ENCODE measurements at regions not wholly inside any gene's neighbourhood (a gene's known extent, or its start where the extent isn't known, plus 50 kb on each side); places are given as distances from the start of the nearest gene placed in this dataset.

- no peak overlapping the region for H3K4me3 ChIP-seq
- H4K20me1 ChIP-seq (replicated peaks; ENCODE audit: control insufficient read depth, insufficient read depth, low read length): no peaks in the 10 kb centered on the region
- peaks cover 0 to 5% of the 10 kb centered on the region in 2 experiments; a peak in 2 of 5 replicates for H3K27me3 ChIP-seq (ENCODE audit: control insufficient read depth in 2 of 2, insufficient read depth in 2 of 2, low read length in 2 of 2)
- no peak overlapping the region for H3K4me2 ChIP-seq (ENCODE audit: insufficient read depth, low read length)
- H3K27ac ChIP-seq (ENCODE audit: extremely low read depth, low read depth, low read length): no peak overlapping the region
- H2AFZ ChIP-seq (ENCODE audit: low read depth, low read length): no peak overlapping the region
- ATAC-seq (no peak), FAIRE-seq (no peak), DNase-seq (ENCODE audit: extremely low read depth in 1 of 4, low spot score in 3 of 4) (no peak)
- H3K9me3 ChIP-seq (replicated peaks; ENCODE audit: control insufficient read depth, insufficient read depth, low read depth, low read length): no peaks in the 10 kb centered on the region
- no peaks in the 10 kb centered on the region for H3K9me1 ChIP-seq (ENCODE audit: control insufficient read depth, insufficient read depth, low read length)
- no peaks in the 10 kb centered on the region for H3K4me1 ChIP-seq (replicated peaks in 1 of 2; ENCODE audit: control insufficient read depth in 2 of 2, insufficient read depth in 2 of 2, low read length in 2 of 2)
- H3K9ac ChIP-seq (ENCODE audit: insufficient read depth in 1 of 2, low read depth in 2 of 2, low read length in 2 of 2): no peak overlapping the region
- in situ Hi-C loops (cut with MboI): no loop called here
- ChIA-PET POLR2A (no interaction called here), CTCF (ENCODE audit: low intra/inter-chr PET ratio) (no interaction called here)
- WGBS (ENCODE audit: insufficient coverage, low coverage, missing lambda C conversion rate): 0% methylated on average over 1 of the region's 1 CpG
- BruUV-seq (replicated peaks): no TSS peak
- TF ChIP-seq SREBF2 (CRISPR knock-in tag; IDR thresholded peaks at IDR 0.05) (no peak), SMAD1 (IDR thresholded peaks at IDR 0.05; ENCODE audit: low read depth, low read length, partially characterized antibody) (no peak), THAP7 (CRISPR knock-in tag; IDR thresholded peaks at IDR 0.05) (no peak), FOXA3 (CRISPR knock-in tag; conservative IDR thresholded peaks at IDR 0.05 in 1 of 2, IDR thresholded peaks at IDR 0.05 in 1 of 2) (no peak), CCNT2 (IDR thresholded peaks at IDR 0.05; ENCODE audit: borderline replicate concordance, extremely low read depth, insufficient read length, low read depth, low read length) (no peak), SAFB (IDR thresholded peaks at IDR 0.05; ENCODE audit: borderline replicate concordance, low read depth, low read length) (no peak), ZNF76 (CRISPR knock-in tag; IDR thresholded peaks at IDR 0.05; ENCODE audit: borderline replicate concordance) (no peak), SETDB1 (IDR thresholded peaks at IDR 0.05; ENCODE audit: low read length) (no peak), ZNF140 (CRISPR knock-in tag; IDR thresholded peaks at IDR 0.05) (no peak)
- no peaks in the 10 kb centered on the region for H3K79me2 ChIP-seq (ENCODE audit: control insufficient read depth, insufficient read depth, low read length)
- no peaks in the 10 kb centered on the region for H3K36me3 ChIP-seq (ENCODE audit: control insufficient read depth, insufficient read depth, low read length)
- intact Hi-C loops (cut with micrococcal nuclease): no loop called here
Measured at GRCh38 chr10:29048506-29048905, 240.4 kb upstream of the LYZL1 start.
